ENCODE measurements at regions not wholly inside any gene's neighbourhood (a gene's known extent, or its start where the extent isn't known, plus 50 kb on each side); places are given as distances from the start of the nearest gene placed in this dataset.

GRCh38 chr4:77393996-77394395, 211.6 kb upstream of the CXCL13 start:
- Histone ChIP-seq H3K27ac (ENCODE audit: low read depth) (no peak overlapping the region), H3K4me2 (no peak overlapping the region), H4K20me1 (replicated peaks; ENCODE audit: insufficient read depth) (no peaks in the 10 kb centered on the region), H3F3A (replicated peaks; ENCODE audit: low read depth) (no peaks in the 10 kb centered on the region), H3K36me3 (ENCODE audit: insufficient read depth) (no peaks in the 10 kb centered on the region), H3K4me3 (no peak overlapping the region), H3K9me2 (ENCODE audit: insufficient read depth) (0 out of 2 replicates have a peak, but pooled peaks cover 4% of the 10 kb centered on the region), H3K4me1 (ENCODE audit: insufficient read depth) (no peaks in the 10 kb centered on the region), H3K27me3 (ENCODE audit: insufficient read depth) (no peaks in the 10 kb centered on the region), H3K79me2 (replicated peaks; ENCODE audit: insufficient read depth) (no peaks in the 10 kb centered on the region), H2AFZ (no peak overlapping the region)
- H3K4me1 Mint-ChIP-seq, result no peaks in the 10 kb centered on the region
- H3K9me3 Mint-ChIP-seq, result no peaks in the 10 kb centered on the region
- no peaks in the 10 kb centered on the region for H3K36me3 Mint-ChIP-seq (ENCODE audit: low read depth)
- ATAC-seq, result no peak
- TF ChIP-seq ZNF114 (CRISPR knock-in tag; IDR thresholded peaks at IDR 0.05) (no peak), CTCF (conservative IDR thresholded peaks at IDR 0.05; ENCODE audit: low read depth in 2 of 2) (no peak), JUNB (IDR thresholded peaks at IDR 0.05; ENCODE audit: unreplicated experiment) (no peak), EZH2 (IDR thresholded peaks at IDR 0.05; ENCODE audit: low read depth, unreplicated experiment) (no peak)
- H3K4me3 Mint-ChIP-seq, result no peak overlapping the region
- no peak for DNase-seq (ENCODE audit: low spot score)
- peaks cover 3% of the 10 kb centered on the region for H3K27me3 Mint-ChIP-seq (ENCODE audit: insufficient read depth, low read depth, poor library complexity)
- no peak overlapping the region for H3K27ac Mint-ChIP-seq

GRCh38 chr4:77395481-77395880, 210.1 kb upstream of the CXCL13 start:
- no peaks in the 10 kb centered on the region for H3K36me3 Mint-ChIP-seq (ENCODE audit: low read depth)
- no peaks in the 10 kb centered on the region for H3K79me2 ChIP-seq (replicated peaks; ENCODE audit: insufficient read depth)
- no peak for ATAC-seq
- H3K4me3 ChIP-seq, result no peak overlapping the region
- no peak overlapping the region for H3K4me2 ChIP-seq
- H3K27ac Mint-ChIP-seq, result no peak overlapping the region
- no peak overlapping the region for H3K27ac ChIP-seq (ENCODE audit: low read depth)
- H3K9me2 ChIP-seq (ENCODE audit: insufficient read depth), result 0 out of 2 replicates have a peak, but pooled peaks cover 4% of the 10 kb centered on the region
- H2AFZ ChIP-seq, result no peak overlapping the region
- no peaks in the 10 kb centered on the region for H4K20me1 ChIP-seq (replicated peaks; ENCODE audit: insufficient read depth)
- H3K36me3 ChIP-seq (ENCODE audit: insufficient read depth), result no peaks in the 10 kb centered on the region
- no peaks in the 10 kb centered on the region for H3F3A ChIP-seq (replicated peaks; ENCODE audit: low read depth)
- H3K4me1 Mint-ChIP-seq, result peaks cover 2% of the 10 kb centered on the region; the same call in 1 of the 3 replicates
- H3K27me3 Mint-ChIP-seq (ENCODE audit: insufficient read depth, low read depth, poor library complexity), result peaks cover 3% of the 10 kb centered on the region
- H3K9me3 Mint-ChIP-seq, result no peaks in the 10 kb centered on the region
- H3K4me3 Mint-ChIP-seq, result no peak overlapping the region
- H3K27me3 ChIP-seq (ENCODE audit: insufficient read depth), result no peaks in the 10 kb centered on the region
- DNase-seq (ENCODE audit: low spot score), result no peak
- no peaks in the 10 kb centered on the region for H3K4me1 ChIP-seq (ENCODE audit: insufficient read depth)
- TF ChIP-seq CTCF (conservative IDR thresholded peaks at IDR 0.05; ENCODE audit: low read depth in 2 of 2) (no peak), JUNB (IDR thresholded peaks at IDR 0.05; ENCODE audit: unreplicated experiment) (no peak), CREB1 (CRISPR knock-in tag; IDR thresholded peaks at IDR 0.05; ENCODE audit: low read depth) (no peak), EZH2 (IDR thresholded peaks at IDR 0.05; ENCODE audit: low read depth, unreplicated experiment) (no peak), NANOG (IDR thresholded peaks at IDR 0.05; ENCODE audit: borderline replicate concordance) (no peak), EZH2phosphoT487 (IDR thresholded peaks at IDR 0.05; ENCODE audit: unreplicated experiment) (no peak)
- TF ChIP-seq, protein P1, sequence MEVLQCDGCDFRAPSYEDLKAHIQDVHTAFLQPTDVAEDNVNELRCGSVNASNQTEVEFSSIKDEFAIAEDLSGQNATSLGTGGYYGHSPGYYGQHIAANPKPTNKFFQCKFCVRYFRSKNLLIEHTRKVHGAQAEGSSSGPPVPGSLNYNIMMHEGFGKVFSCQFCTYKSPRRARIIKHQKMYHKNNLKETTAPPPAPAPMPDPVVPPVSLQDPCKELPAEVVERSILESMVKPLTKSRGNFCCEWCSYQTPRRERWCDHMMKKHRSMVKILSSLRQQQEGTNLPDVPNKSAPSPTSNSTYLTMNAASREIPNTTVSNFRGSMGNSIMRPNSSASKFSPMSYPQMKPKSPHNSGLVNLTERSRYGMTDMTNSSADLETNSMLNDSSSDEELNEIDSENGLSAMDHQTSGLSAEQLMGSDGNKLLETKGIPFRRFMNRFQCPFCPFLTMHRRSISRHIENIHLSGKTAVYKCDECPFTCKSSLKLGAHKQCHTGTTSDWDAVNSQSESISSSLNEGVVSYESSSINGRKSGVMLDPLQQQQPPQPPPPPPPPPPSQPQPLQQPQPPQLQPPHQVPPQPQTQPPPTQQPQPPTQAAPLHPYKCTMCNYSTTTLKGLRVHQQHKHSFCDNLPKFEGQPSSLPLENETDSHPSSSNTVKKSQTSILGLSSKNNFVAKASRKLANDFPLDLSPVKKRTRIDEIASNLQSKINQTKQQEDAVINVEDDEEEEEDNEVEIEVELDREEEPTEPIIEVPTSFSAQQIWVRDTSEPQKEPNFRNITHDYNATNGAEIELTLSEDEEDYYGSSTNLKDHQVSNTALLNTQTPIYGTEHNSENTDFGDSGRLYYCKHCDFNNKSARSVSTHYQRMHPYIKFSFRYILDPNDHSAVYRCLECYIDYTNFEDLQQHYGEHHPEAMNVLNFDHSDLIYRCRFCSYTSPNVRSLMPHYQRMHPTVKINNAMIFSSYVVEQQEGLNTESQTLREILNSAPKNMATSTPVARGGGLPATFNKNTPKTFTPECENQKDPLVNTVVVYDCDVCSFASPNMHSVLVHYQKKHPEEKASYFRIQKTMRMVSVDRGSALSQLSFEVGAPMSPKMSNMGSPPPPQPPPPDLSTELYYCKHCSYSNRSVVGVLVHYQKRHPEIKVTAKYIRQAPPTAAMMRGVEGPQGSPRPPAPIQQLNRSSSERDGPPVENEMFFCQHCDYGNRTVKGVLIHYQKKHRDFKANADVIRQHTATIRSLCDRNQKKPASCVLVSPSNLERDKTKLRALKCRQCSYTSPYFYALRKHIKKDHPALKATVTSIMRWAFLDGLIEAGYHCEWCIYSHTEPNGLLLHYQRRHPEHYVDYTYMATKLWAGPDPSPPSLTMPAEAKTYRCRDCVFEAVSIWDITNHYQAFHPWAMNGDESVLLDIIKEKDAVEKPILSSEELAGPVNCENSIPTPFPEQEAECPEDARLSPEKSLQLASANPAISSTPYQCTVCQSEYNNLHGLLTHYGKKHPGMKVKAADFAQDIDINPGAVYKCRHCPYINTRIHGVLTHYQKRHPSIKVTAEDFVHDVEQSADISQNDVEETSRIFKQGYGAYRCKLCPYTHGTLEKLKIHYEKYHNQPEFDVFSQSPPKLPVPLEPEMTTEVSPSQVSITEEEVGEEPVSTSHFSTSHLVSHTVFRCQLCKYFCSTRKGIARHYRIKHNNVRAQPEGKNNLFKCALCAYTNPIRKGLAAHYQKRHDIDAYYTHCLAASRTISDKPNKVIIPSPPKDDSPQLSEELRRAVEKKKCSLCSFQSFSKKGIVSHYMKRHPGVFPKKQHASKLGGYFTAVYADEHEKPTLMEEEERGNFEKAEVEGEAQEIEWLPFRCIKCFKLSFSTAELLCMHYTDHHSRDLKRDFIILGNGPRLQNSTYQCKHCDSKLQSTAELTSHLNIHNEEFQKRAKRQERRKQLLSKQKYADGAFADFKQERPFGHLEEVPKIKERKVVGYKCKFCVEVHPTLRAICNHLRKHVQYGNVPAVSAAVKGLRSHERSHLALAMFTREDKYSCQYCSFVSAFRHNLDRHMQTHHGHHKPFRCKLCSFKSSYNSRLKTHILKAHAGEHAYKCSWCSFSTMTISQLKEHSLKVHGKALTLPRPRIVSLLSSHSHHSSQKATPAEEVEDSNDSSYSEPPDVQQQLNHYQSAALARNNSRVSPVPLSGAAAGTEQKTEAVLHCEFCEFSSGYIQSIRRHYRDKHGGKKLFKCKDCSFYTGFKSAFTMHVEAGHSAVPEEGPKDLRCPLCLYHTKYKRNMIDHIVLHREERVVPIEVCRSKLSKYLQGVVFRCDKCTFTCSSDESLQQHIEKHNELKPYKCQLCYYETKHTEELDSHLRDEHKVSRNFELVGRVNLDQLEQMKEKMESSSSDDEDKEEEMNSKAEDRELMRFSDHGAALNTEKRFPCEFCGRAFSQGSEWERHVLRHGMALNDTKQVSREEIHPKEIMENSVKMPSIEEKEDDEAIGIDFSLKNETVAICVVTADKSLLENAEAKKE (CRISPR knock-in tag; IDR thresholded peaks at IDR 0.05), result no peak
